ENCODE measurements at regions not wholly inside any gene's neighbourhood (a gene's known extent, or its start where the extent isn't known, plus 50 kb on each side); places are given as distances from the start of the nearest gene placed in this dataset.

DNA sequence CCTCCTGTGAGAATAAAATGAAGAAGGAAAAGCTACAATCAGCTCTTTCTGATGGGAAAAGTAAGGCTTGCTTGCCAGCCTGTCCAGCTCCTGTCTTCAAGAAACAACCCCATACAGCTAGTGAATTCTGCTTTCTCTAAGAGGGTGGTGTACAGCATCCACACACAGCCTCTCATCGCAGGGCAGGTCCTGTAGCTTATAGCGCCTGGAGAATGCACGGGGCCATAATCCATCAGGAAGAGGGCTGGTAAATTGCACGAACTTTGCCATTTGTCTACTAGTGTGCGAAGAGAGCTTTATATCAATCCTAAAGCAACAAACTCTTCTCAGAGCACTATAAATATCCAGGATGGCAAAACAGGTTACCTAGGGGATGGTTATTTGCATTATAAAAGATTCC lies 83.3 kb upstream of the SAMSN1 start:
- TF ChIP-seq POLR2A (IDR thresholded peaks at IDR 0.05) (no peak), CTCF (IDR thresholded peaks at IDR 0.05) (no peak)
